DMS53 treated with DMSO at 0.1 percent for 48 hours (cell line): ENCODE measurements at regions not wholly inside any gene's neighbourhood (a gene's known extent, or its start where the extent isn't known, plus 50 kb on each side); places are given as distances from the start of the nearest gene placed in this dataset.
"Not testable (repeated sequence)": the region's sequence is repeated elsewhere in the genome, so short reads cannot be mapped to it uniquely, and the experiment has no call there.

ENCODE experiments used
- DNase-seq: peaks from one replicate; lab custom pipeline; 2025; ENCODE audit not compliant: unreplicated experiment; lab: John Stamatoyannopoulos, UW

DNA sequence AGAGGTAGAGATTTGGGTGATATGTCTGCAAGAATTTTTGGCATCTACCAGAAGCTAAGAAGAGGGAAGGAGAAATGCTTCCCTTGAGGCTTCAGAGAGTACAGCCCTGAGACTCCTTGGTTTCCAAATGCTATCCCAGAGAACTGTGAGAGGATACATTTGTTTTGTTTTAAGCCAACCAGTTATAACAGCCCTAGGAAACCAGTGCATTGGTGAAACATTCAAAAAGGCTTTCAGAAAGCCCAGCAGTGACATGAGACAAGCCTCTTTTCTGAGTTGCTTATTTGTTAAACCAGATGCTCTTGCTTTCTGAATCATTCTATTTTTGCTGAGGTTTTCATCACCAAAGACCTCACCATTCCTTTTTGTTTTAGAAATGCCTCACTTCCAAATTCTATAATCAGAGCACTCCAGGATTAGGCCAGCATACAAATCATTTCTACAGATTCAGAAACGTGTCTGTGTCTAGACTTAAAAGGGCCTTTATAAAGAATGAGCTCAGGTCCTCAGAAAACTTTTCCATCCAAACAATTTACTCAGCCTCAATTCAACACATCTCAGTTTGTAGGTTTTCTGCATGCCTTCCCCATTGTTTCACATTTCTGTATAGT lies 1617.8 kb upstream of the FLRT2 start:
- no peak for DNase-seq

DNA sequence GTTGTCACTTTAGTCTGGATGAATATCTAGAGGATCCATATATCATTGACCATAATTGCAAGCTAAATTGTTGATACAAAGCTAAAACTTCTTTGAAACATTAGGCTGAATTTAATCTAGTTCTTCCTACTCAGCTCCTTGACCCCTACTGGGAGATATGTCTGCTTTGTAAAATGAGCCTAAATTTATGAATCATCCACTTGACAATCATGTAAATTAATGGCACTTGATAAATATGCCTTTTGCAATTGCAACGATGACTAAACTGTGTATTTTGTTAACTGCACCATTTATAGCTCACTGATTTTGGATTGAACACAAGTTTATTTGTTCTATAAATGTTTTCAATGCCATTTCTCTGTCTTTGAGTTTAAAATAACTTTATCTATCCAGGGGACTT lies 1616.5 kb upstream of the FLRT2 start:
- no peak for DNase-seq

DNA sequence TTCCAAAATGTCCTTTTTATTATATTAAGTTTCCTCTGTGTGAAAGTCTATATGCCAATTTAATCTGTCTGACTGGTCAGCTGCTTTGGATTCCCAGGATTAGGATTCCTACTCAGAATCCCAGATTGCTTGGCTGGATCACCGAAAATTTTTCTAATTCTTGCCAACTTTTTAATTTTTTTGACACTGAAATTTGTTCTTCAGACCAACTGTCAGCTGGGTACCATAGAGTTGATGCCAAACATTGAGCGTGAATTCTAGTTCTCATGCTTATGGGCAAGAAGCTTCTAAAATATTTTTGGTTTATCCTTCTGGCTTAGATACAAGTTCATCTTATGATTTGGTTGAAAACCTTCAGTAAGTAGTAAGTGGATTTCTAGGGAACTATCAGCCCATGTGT lies 1611.4 kb upstream of the FLRT2 start:
- DNase-seq = no peak

DNA sequence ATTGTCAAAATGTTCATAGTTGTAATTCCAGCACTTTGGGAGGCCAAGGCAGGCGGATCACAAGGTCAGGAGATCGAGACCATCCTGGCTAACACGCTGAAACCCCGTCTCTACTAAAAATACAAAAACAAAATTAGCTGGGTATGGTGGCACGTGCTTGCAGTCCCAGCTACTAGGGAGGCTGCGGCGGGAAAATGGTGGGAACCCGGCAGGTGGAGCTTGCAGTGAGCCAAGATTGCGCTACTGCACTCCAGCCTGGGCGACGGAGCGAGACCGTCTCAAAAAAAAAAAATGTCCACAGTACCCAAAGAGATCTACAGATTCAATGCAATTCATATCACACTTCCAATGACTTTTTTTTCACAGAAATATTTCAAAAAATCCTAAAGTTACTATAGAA lies 1610.3 kb upstream of the FLRT2 start:
- DNase-seq = not testable (repeated sequence)

DNA sequence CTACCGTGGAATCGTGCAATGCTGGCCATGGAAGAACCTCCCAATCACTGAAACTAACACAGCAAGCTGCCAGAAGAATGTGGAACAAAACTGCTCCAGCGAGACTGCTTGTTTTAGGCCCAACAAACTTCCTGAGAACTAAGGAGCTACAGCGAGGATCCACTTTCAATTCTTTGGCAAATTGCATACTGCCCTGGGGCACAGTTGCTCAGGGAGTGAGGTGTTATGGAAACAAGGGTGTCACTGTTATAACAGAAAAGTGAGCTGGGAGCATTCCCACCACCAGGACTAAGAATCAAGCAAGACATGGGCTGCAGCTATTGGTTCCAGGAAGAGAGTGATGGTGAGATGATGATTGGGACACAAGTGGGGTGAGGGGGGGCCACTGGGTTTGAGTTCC lies 1606.1 kb upstream of the FLRT2 start:
- no peak for DNase-seq

DNA sequence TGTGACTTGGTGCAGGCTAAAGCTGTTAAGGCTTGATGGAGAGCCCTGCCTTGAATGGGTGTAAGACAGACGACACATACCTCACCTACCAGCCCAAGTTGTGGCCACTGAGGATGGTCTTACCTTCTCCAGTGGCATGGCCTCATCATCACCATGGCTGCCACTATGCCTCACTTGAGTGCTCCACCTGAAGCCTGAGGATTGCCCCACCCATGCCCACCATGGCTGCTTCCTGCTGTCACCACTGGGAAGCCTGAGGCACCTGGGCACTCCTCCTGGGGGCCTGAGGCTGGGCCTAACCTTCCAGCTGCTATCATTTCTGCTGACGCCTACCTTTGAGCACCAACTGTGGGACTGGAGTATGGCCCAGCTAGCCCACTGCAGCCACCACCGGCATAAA lies 1605.7 kb upstream of the FLRT2 start:
- DNase-seq = no peak

DNA sequence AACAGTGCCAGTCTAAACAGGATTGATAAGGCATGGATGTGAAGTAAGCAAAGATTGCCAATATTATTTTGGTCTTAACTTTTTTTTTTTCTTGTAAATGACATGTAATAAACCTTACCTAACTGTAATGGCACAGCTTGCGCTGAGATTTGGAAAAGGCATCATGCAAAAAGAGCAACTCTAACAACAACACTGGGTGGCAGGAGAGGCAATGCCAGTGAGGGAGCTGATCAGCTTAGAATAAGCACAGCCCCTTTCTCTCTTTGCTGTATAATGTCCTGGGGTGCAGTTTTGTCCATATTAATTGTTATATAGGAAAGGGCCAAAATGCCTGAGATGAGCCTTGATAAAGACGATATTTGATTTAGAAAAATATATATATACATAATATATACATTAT lies 1589.7 kb upstream of the FLRT2 start:
- DNase-seq = no peak

DNA sequence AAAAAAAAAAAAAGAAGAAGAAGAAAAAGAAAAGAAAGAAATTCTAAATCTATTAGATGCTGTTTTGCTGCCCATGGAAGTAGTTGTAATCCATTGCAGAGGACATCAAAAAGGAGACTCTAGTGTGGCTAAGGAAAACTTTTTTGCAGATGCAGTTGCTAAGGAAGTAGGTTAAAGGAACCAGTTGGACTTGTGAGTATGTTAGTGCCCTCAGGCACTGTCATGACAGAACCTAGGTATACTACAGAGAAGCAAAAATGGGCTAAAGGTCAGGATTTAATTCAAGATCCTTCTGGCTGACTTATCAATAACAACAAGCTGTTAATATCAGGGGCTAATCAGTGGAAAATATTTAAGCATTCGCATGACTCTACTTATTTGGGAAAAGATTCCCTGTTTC lies 1571.6 kb upstream of the FLRT2 start:
- no peak for DNase-seq

DNA sequence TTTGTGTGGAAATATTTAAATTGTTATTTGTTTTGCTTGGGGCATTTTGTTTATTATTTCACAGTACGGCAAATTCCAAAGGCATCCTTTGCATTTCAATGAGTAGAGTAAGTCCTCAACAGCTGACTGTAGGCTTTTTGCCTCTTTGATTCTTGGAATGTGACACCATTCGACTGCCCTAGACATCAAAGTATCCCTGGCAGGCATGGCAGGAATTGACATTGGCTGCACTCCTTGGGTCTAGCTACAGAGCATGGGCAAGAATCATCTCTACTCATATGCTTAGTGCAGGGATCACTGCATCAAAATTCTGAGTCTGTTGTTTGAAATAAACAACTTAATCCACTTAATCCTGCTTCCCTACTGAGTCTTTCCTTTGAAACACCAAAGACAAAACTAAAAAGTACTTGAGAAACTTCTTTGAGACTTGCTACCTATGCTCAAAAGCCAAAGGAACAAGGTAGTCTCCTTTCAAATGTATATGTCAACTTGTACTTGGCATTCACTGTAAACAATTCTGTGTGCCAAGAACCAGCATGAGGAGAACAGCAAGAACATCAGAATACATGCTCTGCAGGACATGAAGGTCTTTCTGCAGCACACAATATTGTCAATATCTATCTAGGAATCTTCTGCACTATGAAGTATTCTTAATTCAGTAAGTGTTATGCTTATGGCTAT lies 1569.0 kb upstream of the FLRT2 start:
- no peak for DNase-seq

DNA sequence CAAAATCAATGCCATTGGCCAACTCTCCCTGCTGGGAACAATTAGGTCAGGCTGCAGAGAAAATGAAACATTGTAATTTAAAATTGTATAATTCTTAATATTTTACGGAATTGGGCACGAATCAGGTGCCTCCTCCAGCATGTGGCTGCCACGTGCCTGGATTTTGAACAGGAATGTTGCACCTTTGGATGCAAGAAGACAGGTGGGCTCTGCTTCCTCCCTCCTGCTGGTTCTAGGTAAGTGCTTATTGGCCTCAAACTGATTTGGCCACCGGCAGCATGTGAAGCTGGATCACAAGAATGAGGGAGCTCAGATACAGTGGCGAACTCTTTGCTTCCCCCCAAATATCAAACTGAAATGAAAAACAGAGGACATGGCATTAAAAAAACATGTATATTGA lies 1559.9 kb upstream of the FLRT2 start:
- DNase-seq = no peak

DNA sequence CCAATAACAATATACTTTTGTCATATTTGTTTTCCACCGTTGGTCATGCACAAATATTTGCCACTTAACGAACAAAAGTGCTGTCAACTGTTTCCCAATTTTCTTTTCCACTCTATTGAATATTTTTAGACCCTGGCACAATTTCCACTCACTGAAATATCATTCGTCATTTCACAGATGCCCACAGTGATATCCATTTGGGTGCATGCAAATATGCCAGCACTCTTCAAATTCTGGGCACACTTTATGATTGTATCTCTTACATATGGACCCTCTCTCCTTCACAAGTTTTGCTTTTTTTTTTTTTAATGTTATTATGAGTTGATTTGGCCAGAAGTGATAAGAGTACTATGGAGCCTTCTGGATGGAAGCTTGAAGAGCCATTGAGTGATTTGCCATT lies 1557.3 kb upstream of the FLRT2 start:
- no peak for DNase-seq

DNA sequence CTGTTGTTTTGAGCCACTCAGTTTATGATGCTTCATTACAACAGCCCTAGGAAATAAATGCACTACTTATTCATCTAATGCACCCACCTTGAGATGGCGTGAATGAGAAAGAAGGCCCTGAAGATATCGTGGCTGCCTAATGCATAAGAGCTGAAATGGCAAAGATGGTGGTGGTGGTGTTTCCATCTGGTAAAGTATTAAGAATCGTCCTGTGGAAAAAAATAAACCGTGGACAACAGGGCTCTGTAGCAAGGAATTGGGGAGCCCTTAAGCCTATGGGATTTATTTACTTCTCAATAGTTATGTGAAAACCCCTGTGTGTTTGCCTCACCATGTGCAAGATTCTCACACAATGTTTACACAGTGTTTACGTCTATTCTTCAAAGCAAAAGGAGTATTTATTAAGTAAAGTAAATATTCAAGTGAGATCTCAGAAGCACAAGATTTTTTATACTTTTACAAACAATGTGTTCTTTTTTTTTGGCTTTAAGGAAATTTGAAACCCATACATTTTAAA lies 1555.2 kb upstream of the FLRT2 start:
- no peak for DNase-seq

DNA sequence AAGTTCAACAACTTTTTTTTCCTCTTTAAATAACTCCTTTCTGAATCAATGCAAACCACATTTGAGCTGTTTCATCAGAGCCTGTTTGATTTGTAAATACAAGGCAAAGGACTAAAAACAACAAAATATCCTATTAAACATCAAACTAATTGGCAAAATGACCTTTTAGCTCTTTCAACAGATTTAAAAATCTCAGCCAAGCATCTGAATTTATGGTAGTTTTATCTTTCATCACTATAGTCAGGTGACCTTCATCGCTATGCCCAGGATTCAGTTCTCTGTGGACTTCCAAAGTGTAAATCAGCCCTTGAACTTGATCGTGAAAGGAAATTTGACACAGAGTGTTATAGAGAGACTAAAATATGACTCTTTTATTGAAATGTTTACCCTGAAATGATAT lies 1554.5 kb upstream of the FLRT2 start:
- DNase-seq = no peak

DNA sequence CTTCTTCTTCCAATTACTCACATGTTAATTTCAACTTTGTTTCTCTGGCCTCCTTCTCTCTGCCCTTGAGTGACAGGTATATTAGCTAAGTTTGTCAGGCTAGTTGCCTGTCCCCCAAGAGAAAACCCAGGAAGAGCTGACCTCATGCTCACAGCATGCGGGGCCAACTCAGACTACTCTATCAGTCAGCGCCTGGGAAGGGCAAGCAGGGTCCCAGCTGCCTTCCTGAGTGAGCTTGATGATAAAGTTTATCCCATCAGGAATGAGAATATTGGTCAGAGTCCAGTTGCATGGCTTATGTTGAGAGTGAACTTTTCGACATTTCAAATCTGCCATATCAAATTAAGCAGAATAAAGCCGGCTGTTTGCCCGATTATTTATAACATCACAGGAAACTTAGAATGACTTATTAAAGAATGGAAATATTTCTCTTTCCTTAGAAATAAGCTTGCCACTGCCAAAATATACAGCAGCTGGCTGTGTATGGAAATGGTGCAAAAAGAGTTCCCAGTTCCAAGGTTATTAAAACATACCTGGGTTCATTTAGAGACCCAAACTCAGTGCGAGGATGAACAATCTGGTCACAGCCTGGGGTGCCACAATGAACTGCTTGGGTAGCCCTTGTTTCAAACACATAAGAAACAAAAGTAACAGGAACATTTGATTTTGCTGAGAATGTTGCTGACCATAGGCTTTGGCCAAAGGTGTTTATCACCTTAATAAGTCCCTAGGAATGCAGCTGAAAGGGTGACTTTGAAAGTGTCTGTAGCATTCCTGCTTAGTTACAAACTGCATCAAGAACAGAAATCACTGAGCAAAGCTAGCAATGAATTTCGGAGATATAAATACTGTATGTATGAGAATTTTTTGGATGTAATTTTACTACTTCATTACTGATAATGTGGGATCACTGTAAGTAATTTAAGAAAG lies 1553.8 kb upstream of the FLRT2 start:
- no peak for DNase-seq

DNA sequence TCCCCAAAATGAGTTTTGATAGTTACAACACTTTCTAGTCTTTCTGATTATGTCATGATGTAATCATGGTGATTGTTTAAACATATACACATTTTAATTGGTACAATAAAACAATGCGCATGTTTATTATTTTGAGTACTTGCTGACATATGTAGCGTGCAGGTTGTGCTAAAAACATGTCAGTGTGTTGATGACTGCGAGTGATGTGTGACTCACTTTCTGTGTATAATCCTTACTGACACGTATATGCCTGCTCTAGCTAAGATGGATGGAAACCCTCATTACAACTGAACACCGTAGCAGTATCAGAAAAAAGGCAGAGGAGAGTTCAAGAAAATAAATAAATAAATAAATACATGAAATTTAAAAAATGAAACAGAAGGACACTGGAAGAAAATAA lies 1552.4 kb upstream of the FLRT2 start:
- no peak for DNase-seq

DNA sequence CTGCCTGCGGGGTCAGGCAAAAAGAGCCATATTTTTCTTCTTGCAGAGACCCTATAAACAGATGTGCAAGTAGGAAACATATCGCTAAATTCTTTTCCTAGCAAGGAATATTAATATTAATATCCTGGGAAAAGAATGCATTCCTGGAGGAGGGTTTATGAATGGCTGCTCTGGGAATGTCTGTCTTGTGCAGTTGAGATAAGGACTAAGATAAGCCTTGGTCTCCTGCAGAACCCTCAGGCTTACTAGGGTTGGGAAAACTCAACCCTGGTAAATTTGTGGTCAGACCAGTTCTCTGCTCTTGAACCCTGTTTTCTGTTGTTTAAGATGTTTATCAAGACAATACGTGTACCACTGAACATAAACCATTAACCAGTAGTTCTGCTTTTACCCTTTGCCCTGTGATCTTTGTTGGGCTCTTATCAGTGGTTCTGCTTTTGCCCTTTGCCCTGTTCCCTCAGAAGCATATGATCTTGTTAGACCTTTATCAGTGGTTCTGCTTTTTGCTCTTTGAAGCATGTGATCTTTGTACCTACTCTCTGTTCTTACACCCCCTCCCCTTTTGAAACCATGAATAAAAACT lies 1548.2 kb upstream of the FLRT2 start:
- not testable (repeated sequence) for DNase-seq

DNA sequence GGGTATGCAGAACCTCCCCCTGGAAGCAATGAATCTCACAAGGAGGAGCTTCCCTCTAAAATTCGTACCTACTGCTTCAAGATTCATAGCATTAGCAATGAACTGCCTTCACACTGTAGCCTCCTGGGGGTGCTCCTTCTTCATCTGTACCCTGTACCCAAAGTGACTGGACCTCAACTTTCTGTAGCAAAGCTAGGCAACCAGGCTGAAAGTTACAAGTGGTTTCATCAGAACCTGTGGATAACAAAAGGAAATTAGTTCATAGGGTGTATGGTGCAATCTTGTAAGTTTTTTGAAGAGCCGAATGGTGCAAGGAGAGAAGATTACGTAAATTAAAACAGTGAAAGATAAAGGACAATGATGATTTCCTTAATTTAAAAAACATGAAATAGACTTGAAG lies 1541.7 kb upstream of the FLRT2 start:
- no peak for DNase-seq

DNA sequence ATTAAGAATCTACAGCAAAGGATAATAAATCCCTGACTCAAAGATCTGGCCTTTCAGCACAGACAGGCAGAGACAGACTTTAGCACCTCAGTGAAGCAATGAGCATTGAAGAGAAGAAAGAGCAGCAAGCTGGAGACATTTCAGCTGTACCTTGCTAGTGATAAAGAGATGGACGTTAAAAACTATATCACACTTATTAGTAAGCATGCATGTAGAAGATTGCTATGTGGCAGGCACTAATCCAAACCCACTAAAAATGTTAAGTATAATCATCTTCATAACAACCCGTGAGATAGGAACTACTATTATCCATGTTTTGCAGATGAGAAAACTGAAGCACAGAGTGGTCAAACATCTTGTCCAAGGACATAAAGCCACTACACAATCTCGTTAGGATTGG lies 1538.3 kb upstream of the FLRT2 start:
- DNase-seq = no peak

DNA sequence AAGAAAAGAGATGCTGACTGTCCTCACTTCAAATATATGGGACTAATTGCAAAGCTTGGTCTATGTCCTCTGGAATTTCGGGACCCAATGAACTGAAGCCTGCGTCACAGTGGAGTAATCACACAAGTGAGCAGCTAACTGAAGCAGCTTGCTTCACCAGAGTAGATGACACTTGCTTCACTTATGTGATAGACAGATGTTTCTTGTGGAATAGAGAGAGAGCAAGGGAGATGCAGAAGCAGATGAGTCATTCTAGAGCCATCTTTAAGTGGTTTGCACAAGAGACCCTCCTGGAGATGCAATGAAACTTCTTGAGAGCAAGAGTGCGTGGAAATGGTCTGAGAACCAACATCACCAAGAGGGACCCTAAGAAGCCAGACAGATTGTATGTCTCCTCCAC lies 1537.1 kb upstream of the FLRT2 start:
- DNase-seq = no peak

DNA sequence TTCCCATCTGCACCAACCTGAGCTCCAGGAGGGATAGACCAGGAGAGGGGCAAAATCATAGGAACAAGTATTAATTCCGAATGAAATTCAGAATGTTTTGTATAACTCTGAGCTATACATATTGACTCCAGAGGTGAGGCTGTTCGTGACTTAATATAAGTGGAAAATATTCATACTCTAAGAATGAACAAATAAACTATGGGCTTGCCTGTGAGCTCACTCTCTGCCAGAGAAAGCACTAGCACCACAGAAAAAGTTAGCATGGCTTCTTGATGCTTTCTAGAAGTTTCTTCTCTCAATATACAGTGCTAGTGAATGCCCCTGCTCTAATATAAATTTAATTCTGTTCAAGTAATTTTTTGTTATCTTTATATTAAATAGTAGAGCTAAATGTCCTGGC lies 1536.4 kb upstream of the FLRT2 start:
- no peak for DNase-seq

DNA sequence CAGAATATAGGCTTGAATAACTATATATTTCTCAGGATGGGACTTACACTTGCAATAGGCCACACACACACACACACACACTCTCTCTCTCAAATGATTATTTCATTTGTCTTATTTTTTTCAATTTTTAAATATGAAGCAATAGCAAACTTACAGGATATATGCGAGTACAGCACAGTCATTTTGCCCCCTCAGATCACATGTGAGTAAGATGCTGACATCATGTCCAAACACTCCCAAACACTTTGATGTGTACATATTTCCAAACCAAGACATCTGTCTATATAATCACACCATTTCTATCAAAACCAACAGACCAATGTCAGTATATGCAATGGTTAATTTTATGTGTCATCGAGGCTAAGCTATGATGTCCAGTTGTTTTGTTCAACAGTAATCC lies 1535.9 kb upstream of the FLRT2 start:
- no peak for DNase-seq

DNA sequence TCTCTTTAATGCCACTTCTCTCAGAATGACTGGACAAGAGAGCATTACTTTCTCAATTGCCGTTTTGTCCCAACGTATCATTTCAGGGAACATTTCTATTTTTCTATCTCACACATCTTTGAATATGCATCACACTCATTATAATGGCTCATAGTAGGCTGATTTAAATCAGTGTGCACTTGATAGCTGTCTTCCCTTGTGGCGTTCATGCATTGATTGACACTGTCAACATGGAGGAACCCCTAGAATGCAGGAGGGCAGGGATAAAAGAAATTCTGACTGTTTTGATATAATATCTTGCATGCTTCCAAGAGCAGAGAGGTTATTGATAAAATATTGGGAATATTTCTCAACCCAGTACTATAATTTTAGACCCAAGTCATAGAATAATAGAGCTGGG lies 1528.9 kb upstream of the FLRT2 start:
- DNase-seq = no peak
